NCI-H1694 treated with DMSO at 0.1 percent for 48 hours (cell line): ENCODE measurements at regions not wholly inside any gene's neighbourhood (a gene's known extent, or its start where the extent isn't known, plus 50 kb on each side); places are given as distances from the start of the nearest gene placed in this dataset.

ENCODE experiments used
- DNase-seq: peaks from one replicate; lab custom pipeline; 2025; lab: John Stamatoyannopoulos, UW

- DNase-seq: no peak
Observed at GRCh38 chr13:105785436-105785835, 750.0 kb downstream of the EFNB2 start.

GRCh38 chr13:105783261-105783660, 752.2 kb downstream of the EFNB2 start:
- no peak for DNase-seq

DNA sequence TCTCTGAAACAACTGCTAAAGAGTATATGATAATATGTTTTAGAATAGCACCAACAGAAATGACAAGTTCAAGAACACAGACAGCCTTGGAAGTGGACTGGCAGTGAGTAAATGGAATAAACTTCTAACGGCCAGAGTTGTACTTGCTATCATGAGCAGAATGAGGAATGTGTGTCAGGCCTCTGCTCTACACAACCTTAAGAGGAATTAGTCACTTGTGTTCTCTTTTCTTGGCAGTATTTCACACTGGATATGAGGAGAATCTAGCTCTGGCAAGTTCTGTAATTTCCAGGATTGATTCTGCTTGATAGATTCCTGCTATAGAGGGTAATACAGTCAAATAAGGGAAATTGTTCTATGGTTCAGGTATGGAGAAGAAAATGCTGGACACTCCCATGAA, 757.3 kb downstream of the EFNB2 start:
- DNase-seq: no peak

GRCh38 chr13:105774739-105775460, 760.6 kb downstream of the EFNB2 start:
- DNase-seq: no peak

- no peak for DNase-seq
Observed at GRCh38 chr13:105773863-105774538, 761.5 kb downstream of the EFNB2 start.

DNA sequence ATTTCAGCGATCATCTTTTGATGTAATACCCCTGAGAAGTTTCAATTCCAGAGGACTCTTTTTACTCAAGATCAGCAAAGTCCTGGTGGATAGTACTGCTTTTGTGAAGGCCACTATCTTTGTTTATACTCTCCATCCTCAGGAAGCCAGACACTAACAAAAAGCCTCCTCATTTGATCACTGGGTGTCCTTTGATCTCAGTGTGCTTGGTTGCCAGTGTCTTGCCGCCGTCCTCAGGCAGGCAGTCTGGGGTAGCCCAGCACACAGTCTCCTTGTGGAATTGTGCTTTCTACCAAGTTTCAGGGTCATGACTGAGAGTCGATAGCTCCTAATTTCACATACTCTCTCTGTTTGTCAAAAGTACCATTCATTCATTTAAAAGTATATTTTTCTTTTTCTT, 762.2 kb downstream of the EFNB2 start:
- no peak for DNase-seq

DNA sequence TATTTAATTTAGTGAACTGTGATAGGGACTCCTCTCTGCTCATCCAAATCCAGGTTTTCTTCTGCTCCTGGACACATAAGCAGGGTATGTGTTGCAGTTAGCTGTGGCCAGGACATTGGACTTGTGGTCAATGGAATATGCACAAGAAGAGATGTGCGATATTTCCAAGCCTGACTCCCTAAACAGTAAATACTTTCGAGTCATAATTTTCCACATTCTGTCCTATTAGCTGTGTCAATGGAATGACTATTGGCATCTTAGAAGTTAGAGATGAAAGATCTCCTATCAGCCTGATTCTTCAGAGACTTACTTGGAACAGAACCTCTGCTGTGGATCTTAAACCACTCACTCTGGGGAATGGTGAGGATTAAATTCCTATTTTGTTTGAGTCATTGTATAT, 771.0 kb downstream of the EFNB2 start:
- DNase-seq: no peak

DNA sequence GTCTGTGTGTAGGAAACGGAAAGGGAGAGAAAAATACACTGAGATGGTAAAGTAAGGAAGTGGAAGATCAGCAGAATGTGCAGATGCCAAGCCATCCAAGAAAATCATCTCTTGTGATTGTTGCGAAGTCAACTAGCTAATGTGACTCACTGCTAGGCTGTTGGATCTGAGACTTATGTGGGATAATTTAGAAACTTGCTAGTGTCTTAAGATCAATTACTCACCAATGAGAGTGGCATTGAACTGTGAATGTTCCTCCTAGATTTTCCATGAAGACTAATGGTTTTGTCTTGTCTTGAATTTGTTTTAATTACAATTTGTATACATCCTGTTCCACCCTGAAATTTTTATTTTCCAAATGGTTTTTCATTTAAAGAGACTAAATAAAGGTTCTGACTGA, 771.6 kb downstream of the EFNB2 start:
- no peak for DNase-seq

DNA sequence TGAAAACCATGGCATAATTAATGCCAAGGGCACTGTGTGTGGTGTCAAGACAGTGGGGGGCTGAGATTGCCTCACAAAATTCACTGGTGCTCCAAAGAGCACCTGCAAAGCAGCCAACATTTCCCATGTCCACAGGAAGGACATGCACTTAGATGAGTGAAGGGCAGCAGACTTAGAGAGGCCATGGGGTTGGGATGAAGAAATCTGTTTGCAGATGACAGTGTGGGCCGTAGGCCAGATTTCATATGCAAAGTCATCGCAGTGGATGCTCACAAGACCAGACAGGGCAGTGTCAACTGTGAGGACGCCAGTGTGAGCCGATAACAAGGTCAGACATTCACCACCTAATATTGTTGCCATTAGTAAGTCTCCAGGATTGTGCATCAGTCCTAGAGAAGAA, 773.4 kb downstream of the EFNB2 start:
- DNase-seq: no peak

DNA sequence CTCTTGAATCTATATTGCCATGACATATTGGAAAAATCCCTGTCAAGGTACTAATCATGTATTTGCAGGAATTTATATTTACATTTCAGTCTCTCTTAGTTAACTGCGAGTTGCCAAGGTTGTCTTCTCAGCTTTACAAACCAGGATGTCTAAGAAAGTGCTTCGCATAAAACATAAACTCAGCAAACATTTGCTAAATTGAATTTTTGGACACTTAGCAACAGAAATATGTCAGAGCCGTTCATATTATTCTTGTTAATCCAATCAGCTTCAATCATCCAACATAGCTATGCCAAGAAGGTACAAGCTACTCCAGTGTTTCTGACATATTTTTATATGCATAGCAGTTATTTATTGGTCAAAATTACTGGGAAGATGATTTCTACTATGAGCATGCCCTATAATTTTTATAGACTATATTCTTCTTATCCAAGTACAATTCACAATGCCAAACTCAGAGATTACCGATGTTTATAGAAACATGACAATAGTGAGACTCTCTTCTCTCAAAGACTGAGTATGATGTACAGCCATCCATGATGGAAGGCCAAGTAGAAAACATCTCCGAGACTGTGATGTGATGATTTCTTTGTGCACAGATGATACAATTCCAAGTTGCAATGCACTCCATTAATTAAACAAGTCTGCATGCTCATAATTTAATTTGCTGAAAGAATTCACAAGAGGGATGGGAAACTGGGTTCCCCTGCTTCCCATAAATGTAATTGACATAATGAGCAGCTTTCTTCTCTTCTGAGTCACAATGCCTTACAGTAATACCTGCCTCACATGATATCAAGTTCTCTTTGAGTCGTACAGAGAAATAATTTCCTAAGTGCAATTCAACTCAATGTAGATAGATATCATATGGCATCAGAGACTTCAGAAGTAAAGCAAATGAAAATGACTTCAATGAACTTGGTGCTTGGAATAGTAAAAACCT, 776.3 kb downstream of the EFNB2 start:
- no peak for DNase-seq

GRCh38 chr13:105740739-105741138, 794.7 kb downstream of the EFNB2 start:
- DNase-seq: no peak

GRCh38 chr13:105737688-105738087, 797.8 kb downstream of the EFNB2 start:
- DNase-seq: no peak

DNA sequence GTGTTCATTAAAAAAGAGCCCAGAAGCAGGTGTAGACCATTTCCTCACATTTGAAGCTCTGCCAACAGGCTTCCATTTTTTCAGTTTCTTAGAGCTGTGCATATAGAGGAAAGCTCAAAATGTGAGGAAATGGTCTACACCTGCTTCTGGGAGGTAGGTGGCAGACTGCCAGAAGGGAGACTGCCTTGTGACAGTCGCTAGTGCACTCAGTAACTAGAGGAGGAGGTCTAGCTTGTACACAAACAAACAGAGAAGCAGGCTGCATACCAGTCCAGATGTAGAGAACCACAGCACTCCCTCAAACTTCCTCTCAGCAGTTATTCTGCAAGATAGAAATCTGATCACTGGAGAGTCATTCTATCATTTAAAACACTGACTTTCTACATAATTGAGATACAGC, 800.2 kb downstream of the EFNB2 start:
- DNase-seq: no peak

DNA sequence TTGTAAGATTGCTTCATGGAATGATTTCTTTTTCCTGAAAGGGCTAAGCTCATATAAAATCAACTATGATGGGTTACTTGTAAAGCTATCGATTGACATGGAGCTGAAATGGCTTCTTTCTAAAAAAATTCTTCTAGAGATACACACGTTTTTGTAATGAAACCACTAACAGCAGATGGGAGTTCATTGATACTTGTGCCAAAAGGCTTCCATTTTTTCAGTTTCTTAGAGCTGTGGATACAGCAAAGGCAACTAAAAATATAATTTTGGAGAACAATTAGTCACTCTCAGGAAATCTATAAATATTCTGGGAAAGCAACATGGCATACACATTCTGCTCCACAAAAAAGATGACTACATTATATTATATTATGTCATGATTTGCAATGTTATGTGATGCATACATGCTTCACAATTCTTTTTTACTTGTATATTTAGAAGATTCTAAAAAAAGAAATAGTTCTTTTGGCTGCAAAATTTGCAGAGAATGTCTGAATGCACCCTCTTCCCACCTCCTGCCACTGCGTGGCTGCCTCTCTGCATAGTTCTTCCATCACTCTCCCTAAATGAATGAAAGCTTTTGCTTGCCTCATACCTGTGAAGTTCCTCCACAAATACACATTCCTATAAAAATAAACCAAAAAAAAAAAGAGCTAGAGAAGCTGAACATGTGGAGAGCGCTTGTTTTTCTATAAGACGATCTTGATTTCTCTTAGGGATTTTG, 802.5 kb downstream of the EFNB2 start:
- DNase-seq: no peak

DNA sequence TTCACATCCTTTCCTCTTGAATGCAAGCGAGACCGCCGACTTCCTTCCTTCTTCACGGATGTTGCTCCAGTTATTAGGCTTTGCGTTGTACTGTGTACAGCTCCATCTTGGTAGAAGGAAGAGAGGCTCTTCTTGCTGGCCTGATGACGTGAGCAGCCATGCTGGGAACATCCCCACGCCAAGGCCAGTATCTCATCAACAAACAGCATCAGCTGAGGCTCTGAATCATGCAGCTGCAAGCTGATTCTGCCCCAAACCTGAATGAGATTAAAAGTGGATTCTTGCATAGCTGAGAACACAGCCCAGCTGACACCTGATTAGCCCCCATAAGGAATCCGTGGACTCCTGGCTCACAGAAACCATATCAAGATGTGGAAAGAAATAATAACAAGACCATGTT, 809.6 kb downstream of the EFNB2 start:
- DNase-seq: no peak

DNA sequence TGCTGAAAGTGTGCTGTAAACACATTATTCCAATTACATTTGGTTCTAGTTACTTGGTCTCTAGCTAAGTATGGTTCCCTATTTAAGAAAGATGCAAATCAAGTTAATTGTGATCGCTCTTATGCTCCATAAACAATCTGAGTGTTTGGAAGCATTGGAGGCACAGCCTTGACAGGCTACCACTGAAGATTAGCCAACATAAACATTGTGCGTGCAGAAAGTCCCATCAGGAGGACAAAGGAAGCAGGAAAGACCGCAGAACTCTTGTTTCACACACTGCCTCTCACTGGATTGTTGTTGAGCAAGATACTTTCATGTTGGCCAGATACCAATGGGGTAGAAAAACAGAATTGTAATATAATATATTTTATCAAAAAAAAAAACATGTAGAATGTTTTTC, 814.4 kb downstream of the EFNB2 start:
- DNase-seq: no peak

GRCh38 chr13:105719859-105720258, 815.6 kb downstream of the EFNB2 start:
- DNase-seq: no peak

GRCh38 chr13:105709181-105709580, 826.3 kb downstream of the EFNB2 start:
- no peak for DNase-seq

DNA sequence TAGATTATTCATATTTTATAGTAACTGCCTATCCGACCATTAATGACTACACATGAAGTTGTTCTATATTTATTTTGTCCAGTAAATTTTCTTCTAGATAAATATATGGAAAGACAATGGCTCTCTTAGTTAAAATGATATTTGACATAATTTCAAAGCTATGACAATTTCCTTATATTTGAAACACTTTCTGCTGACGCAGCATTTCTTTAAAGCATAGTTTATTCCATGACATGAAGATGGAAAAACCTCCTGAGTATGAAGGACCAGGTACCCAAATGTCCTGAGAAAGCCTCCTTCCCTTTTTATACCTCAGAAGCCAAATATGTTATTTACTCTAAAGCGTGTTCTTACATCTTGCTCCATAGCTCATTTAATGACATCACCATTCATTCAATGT, 831.6 kb downstream of the EFNB2 start:
- no peak for DNase-seq

DNA sequence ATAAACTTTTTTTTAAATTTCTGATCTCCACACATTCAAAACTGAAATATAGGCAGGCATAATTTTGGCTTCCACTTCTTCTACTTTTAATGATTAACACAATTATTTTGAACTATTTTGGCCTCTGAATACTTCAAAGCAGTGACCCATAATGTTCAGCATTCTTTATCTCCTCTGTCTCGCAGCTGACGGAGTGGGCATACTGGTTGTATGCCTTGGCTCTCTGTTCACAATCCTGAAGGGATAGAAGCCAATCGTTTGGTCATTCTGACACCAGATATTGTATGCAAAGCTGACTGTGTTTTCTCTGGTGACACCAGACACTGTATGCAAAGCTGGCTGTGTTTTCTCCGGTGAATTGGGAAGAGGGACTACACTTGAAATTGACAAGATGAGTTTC, 833.0 kb downstream of the EFNB2 start:
- DNase-seq: no peak

GRCh38 chr13:105692769-105693168, 842.7 kb downstream of the EFNB2 start:
- DNase-seq: no peak

- no peak for DNase-seq
Observed at GRCh38 chr13:105684216-105684615, 851.2 kb downstream of the EFNB2 start.
